ENCODE measurements at regions not wholly inside any gene's neighbourhood (a gene's known extent, or its start where the extent isn't known, plus 50 kb on each side); places are given as distances from the start of the nearest gene placed in this dataset.
"Not testable (repeated sequence)": the region's sequence is repeated elsewhere in the genome, so short reads cannot be mapped to it uniquely, and the experiment has no call there.

DNA sequence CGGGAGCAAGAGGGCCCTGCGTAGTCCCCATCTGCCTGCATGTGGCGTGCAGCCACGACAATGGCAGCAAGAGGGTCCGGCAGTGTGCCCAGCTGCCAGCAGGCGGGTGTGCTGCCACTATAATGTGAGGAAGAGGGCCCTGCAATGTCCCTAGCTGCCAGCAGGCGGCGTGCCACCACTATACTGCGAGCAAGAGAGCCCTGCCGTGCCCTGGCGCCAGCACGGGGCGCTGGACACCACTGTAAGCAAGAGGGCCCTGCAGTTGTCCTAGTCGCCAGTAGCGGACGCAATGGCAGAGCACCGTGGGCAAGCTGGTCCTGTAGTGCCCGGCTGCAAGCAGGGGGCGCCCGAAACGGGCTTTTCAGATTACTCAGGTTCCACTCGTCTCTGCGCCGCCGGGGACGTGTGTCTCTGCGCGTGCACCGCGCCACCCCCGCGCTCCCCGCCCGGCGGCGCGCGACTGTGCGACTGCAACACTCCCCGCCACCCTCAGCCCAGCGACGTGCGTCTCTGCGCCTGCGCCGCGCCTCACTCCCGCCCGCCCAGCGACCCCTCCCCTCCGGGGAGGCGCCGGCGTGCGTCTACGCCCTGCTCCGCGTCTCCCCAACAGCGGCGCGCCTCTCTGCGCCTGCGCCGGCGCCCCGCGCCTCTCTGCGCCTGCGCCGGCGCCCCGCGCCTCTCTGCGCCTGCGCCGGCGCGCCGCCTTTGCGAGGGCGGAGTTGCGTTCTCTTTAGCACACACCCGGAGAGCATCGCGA lies 159.4 kb upstream of the FRG2B start:
- DNase-seq (ENCODE audit: low spot score): not testable (repeated sequence)

GRCh38 chr10:133785178-133785577 lies 158.6 kb upstream of the FRG2B start:
- DNase-seq (ENCODE audit: low spot score): not testable (repeated sequence)

DNA sequence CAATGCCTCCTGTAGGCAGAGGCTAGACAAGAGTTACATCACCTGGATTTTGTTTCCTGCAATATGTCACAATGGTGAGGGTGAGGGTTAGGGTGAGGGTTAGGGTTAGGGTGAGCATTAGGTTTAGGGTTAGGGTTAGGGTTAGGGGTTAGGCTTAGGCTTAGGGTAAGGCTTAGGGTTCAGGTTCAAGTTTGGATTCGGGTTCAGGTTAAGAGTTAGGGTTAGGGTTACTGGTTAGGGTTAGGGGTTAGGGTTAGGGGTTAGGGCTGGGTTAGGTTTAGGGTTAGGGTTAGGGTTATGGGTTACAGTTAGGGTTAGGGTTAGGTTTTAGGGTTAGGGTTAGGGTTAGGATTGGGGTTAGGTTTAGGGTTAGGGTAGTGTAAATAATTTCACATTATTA lies 138.7 kb upstream of the FRG2B start:
- not testable (repeated sequence) for DNase-seq (ENCODE audit: low spot score)

DNA sequence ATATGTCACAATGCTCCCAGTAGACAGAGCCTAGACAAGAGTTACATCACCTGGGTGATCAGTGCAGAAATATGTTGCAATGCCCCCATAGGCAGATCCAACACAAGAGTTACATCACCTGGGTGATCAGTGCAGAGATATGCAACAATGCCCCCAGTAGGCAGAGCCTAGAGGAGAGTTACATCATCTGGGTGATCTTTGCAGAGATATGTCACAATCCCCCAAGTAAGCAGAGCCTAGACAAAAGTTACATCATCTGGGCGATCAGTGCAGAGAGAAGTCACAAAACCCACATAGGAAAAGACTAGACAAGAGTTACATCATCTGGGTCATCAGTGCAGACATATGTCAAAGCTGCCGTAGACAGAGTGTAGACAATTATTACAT lies 138.2 kb upstream of the FRG2B start:
- DNase-seq (ENCODE audit: low spot score): not testable (repeated sequence)

GRCh38 chr10:133763875-133764822 lies 137.6 kb upstream of the FRG2B start:
- peak; percentile 2 for DNase-seq (ENCODE audit: low spot score)

DNA sequence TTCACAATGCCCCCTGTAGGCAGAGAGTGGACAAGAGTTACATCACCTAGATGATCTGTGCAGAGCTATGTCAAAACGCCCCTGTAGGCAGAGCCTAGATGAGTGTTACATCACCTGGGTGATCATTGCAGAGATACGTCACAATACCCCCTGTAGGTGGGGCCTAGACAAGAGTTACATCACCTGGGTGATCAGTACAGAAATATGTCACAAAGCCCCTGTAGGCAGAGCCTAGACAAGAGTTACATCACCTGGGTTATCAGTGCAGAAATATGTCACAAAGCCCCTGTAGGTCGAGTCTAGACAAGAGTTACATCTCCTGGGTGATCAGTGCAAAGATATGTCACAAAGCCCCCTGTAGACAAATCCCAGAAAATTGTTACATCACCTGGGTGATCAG lies 136.6 kb upstream of the FRG2B start:
- DNase-seq (ENCODE audit: low spot score): not testable (repeated sequence)

- DNase-seq (ENCODE audit: low spot score): not testable (repeated sequence)
Measured at GRCh38 chr10:133753545-133753944, 127.0 kb upstream of the FRG2B start.
